ENCODE measurements at regions not wholly inside any gene's neighbourhood (a gene's known extent, or its start where the extent isn't known, plus 50 kb on each side); places are given as distances from the start of the nearest gene placed in this dataset.
"Not testable (repeated sequence)": the region's sequence is repeated elsewhere in the genome, so short reads cannot be mapped to it uniquely, and the experiment has no call there.

DNA sequence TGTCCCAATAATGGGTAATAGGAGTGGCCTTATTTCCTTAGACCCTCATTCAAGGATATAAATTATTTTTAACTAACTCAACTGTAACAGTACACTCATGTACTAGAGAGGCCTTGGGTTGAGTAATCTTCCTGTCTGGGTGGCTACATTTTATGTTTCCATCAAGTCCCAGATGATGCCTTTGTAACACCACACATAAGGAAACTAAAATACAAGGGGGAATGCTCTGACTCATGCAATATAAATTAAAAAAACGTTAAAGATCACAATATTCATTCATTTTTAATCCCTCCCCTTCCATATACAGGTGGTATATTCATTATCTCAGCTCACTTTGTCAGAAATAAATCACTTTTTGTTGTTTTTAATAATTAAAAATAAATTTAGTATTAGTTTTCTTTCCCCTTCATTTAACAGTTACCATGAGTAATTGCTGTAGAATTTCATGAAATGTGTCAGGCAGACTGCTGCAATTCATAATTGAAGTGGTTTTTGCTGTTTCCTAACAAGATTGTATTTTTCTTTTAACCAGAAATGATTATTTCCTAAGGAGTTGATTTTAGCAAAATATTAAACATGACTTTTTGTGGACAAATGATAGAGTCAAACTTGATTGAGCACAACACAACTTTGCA is 1403.6 kb downstream of the SUCLG1 start:
- DNase-seq (ENCODE audit: low spot score): no peak

- DNase-seq (ENCODE audit: low spot score): no peak
Observed at GRCh38 chr2:83054751-83055150, 1404.3 kb downstream of the SUCLG1 start.

DNA sequence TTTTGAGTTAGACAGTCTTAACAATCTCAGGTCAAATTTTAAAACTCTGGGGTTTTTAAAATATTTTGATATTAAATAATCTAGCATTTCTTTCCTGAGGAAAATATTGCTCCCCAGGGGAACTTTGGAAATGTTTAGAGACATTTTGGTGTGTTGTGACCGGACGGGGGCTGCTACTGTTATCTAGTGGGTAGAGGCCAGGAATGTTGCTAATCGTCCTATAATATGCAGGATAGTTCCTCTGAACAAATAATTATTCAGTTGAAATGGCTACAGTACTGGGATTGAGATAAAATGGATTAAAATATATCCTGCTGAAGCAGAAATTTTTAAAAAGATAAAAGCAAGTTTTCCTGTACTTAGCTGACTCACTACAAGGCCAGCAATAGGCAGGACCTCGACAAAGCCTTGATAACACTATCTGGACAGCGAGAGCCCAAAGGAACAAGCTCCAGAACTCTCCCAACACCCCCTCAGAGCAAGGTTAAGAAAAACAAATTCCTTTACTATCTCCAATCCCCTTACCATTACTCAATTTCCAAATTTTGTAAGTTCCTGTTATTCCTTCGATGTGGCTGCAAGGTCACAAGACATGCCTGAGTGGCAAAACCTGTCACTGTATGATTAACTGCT is 1407.4 kb downstream of the SUCLG1 start:
- DNase-seq (ENCODE audit: low spot score): no peak

- DNase-seq (ENCODE audit: low spot score): no peak
Observed at GRCh38 chr2:83042053-83042452, 1417.0 kb downstream of the SUCLG1 start.

DNA sequence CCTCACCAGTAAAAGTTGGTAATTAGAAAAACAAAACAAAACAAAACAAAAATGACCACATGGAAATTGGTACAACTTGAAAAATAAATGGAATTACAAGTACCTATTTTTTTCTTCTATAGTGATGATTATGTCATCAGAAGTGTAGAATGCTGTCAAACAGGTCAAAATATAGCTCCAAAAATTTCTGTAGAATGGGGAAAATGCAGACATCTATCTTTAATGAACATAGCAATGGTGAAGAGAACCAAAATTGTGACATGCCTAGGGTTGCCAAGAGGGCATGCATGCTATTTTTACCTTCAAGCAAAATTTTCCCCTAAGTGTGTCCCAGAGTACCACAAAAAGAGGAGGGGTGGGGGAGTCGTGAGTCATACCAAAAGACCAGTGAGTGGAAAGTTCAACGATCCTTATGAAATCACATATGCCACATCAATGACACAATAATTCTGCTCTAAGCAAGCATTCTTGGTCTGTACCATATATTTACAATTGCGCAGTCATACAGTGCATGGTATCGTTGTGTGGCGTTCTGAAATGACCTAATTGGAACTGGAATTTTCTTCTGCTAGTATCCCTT is 1436.4 kb downstream of the SUCLG1 start:
- no peak for DNase-seq (ENCODE audit: low spot score)

- DNase-seq (ENCODE audit: low spot score): no peak
Observed at GRCh38 chr2:83017366-83018090, 1441.6 kb downstream of the SUCLG1 start.

- no peak for DNase-seq (ENCODE audit: low spot score)
Observed at GRCh38 chr2:83016343-83017110, 1442.6 kb downstream of the SUCLG1 start.

GRCh38 chr2:83015900-83016299 is 1443.2 kb downstream of the SUCLG1 start:
- no peak for DNase-seq (ENCODE audit: low spot score)

GRCh38 chr2:83015035-83015715 is 1443.9 kb downstream of the SUCLG1 start:
- no peak for DNase-seq (ENCODE audit: low spot score)

- DNase-seq (ENCODE audit: low spot score): no peak
Observed at GRCh38 chr2:83014462-83014861, 1444.6 kb downstream of the SUCLG1 start.

DNA sequence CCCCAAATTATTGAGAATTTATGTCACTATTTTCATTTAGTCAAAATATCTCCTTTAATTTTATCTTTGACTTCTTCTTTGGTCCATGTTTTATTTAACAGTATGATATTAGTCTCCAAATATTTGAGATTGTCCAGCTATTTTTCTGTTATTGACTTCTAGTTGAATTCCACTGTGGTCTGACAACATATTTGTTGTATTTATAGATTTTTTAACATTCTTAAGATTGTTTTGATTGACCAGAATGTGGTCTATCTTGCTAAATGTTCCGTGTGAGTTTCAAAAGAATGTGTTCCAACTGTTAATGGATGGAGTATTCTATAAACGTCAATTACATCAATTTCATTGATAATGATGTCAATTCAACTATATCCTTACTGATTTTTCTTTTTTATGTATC is 1452.1 kb downstream of the SUCLG1 start:
- DNase-seq (ENCODE audit: low spot score): no peak

- DNase-seq (ENCODE audit: low spot score): no peak
Observed at GRCh38 chr2:83003555-83003954, 1455.5 kb downstream of the SUCLG1 start.

GRCh38 chr2:83002706-83003105 is 1456.4 kb downstream of the SUCLG1 start:
- DNase-seq (ENCODE audit: low spot score): no peak

DNA sequence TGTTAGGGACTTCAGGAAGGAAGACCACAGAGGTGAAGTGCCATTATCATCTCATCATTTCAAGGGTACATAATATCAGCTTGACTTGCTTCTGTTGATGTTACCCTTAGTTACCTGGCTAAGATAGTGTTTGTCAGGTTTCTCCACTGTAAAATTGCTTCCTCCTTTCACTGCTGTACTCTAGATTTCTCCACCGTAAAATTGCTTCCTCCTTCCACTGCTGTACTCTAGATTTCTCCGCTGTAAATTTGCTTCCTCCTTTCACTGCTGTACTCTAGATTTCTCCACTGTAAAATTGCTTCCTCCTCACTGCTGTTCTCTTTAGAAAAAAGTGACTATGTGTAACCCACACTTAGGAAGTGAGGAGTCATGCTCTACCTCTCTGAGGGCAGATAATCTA is 1460.3 kb downstream of the SUCLG1 start:
- no peak for DNase-seq (ENCODE audit: low spot score)

DNA sequence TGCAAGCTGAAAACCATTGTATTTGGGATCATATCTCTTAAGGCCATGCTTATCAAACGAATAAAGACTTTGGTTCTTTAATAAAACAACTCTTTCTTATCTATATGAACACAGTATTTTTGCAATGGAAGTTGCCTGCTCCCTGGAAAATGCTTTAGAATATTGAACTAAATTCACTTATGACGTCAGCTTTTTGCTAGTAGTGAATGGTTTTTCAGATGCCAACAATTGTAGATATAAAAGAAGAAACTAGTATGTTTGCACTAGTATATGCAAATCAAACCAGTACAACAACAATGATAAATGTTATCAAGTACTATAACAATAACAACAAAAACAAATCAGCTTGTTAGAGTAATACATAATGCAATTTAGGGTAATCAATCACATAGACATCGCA is 1462.9 kb downstream of the SUCLG1 start:
- DNase-seq (ENCODE audit: low spot score): no peak

DNA sequence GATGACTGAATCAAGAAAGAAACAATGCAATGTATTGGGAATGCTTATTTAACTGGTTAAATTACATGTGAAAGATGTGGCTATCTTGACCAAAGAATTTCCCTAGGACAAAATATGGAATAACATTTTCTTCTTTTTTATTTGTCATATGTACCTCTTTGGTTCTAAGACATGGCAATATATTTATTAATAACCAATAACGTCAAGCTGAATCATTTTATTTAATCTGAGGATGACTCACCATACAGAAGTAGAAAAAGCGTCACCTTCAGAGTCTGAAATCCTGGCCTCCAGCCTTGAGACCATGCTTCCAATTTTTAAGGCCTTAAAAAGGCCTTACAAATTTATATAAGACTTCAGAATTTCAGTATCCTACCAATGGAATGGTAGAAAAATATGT is 1464.9 kb downstream of the SUCLG1 start:
- no peak for DNase-seq (ENCODE audit: low spot score)

GRCh38 chr2:82993609-82994008 is 1465.5 kb downstream of the SUCLG1 start:
- DNase-seq (ENCODE audit: low spot score): no peak

GRCh38 chr2:82992968-82993367 is 1466.1 kb downstream of the SUCLG1 start:
- DNase-seq (ENCODE audit: low spot score): no peak

- DNase-seq (ENCODE audit: low spot score): not testable (repeated sequence)
Observed at GRCh38 chr2:82987706-82988105, 1471.4 kb downstream of the SUCLG1 start.

- no peak for DNase-seq (ENCODE audit: low spot score)
Observed at GRCh38 chr2:82986899-82987298, 1472.2 kb downstream of the SUCLG1 start.

DNA sequence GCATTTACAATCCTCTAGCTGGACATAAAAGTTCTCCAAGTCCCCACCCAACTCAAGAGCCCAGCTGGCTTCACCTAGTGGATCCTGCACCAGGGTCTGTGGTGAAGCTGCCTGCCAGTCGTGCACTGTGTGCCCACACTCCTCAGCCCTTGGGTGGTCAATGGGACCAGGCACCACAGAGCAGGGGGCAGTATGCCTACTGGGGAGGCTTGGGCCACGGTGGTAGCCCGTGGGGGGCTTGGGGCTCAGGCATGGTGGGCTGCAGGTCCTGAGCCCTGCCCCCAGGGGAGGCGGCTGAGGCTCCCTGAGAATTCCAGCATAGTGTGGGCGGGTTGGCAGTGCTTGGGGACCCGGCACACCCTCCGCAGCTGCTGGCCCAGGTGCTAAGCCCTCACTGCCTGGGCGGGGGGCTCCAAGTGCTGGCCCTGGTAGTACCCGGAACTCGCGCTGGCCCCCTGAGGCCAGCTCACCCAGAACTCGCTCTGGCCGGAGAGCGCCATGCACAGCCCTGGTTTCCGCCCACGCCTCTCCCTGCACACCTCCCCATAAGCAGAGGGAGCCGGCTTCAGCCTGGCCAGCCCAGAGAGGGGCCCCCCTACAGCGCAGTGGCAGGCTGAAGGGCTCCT is 1473.4 kb downstream of the SUCLG1 start:
- no peak for DNase-seq (ENCODE audit: low spot score)

Data from hematopoietic multipotent progenitor cell treated with erythropoietin and hydrocortisone succinate and interleukin-3 and kit ligand, for 15 days (in vitro differentiated cells).